GM18909 (cell line): ENCODE measurements at regions not wholly inside any gene's neighbourhood (a gene's known extent, or its start where the extent isn't known, plus 50 kb on each side); places are given as distances from the start of the nearest gene placed in this dataset.

Experiments
- ATAC-seq: cut with Tn5 transposase; IDR thresholded peaks from one replicate; pipeline ENCODE4 v1.9.1; 2021; ENCODE audit warnings: mild to moderate bottlenecking; ENCODE audit not compliant: unreplicated experiment, poor library complexity

DNA sequence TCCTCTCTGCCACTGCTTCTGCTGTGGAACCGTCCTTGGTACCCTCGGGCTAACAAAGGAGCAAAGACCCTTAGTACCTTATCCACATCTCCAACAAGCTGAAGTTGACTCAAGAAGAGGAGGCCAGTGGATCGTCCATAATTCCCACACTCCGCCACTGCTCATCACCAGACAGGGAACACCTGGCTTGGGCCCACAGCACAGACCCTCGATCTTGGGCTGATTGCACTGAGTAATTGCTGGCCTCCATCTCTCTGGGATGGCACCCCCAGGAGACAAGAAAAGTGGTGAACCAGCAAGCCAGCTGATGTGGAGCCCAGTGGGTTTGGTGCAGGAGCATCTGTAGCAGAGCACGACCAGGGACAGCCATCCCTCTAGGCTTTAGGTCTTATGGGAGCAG, 109.4 kb upstream of the GRIK2 start:
- no peak for ATAC-seq

DNA sequence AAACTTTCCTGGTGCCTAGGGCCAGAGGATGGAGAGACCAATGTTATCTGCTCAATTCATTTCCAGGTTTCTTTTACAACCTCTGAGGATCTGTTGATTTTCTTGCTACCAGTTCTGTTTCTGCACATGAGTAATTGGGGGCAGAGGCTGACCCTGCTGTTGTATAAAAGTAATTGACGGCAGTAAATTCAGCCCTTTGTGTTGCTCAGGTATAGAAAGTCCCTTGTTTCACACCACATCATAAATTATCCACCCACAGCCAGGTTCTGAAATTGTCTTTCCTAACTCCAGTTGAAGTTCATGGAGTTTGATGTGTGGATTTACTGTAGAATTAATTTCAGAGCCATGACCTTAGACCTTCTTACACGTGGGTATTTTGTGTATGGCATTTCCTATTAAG, 107.4 kb upstream of the GRIK2 start:
- no peak for ATAC-seq

DNA sequence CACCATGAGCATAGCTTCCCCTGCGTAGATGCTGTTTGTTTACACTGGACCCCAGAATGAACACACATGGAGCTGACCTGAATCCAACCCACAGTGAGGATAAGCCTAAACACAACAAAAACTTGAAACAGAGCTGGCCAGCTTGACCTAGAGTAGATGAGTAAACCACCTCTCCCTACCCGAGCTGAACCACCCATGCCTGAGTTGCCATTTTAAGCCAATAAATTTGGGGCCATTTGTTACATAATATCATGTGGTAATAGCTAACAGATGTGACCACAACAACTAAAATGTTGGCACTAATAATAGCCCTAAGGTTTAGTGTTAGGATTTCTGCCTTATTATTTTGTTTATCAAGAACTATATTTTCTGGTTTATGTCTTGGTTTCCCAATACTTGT, 103.2 kb upstream of the GRIK2 start:
- no peak for ATAC-seq

DNA sequence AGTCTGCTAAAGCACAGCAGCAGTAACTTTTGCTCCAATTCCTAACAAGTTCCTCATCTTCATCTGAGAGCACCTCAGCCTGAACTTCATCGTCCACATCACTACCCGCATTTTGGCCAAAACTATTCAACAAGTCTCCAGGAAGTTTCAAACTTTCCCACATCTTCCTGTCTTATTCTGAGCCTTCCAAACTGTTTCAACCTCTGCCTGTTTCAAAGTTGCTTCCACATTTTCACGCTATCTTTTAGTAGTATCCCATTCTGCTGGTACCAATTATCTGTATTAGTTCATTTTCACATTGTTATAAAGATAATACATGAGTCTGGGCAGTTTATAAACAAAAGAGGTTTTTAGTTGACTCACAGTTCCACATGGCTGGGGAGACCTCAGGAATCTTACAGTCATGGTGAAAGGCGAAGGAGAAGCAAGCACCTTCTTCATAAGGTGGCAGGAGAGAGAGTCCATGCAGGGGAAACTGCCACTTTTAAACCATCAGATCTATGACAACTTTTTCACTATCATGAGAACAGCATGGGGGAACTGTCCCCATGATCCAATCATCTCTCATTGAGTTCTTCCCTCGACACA, 99.4 kb upstream of the GRIK2 start:
- no peak for ATAC-seq

DNA sequence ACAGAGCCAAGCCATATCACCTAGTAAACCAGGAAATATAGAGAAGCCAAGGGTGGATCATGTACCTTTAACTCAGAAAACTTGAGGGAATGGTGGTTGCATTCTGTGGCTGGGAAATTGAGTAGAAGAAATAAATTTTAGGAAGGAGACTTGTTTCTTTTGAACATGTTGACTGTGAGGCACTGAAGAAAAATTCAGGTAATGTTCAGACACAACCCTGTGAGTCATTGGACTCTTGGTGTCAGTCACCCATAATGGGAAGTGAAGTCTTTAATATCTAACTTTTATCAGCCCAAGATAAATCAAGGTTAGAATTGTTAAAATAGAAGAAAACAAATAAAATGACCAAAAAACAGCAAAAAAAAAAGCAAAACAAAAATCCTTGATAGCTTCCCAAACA, 98.8 kb upstream of the GRIK2 start:
- no peak for ATAC-seq

DNA sequence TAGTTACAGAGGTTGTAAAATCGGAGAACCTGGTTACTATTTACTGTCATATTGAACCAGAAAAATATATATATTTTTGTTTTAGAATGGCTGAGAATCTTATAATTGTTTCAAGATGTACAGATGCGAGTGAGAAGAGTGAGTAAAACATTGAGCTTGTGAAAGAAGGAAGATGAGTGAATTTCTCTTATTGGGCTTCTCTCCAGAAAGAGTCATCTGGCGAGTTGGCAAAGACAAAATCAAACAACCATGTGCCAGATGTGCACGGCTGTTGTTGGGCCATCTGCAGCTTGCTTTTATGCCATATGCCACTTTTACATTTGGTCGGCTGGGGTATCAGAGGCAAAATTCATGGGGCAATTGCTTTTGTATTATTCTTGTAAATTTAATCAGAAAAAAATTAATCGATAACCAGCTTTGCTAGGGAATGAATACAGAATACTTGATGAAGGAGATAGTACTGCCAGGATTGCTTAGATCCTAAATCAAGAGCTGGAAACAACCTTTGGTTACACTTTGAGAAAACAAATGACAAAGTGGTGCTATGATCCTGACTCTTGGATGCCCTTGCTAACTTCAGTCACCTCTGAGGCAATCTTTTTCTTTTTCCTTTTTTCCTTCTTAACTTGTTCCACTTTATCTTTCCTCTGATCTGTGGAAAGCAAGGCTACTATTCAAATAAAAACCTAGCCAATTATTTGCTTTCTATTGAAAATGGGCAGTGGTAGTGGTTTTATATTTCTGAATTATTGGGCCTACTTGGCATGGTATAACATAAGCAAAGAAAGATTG, 97.1 kb upstream of the GRIK2 start:
- no peak for ATAC-seq

DNA sequence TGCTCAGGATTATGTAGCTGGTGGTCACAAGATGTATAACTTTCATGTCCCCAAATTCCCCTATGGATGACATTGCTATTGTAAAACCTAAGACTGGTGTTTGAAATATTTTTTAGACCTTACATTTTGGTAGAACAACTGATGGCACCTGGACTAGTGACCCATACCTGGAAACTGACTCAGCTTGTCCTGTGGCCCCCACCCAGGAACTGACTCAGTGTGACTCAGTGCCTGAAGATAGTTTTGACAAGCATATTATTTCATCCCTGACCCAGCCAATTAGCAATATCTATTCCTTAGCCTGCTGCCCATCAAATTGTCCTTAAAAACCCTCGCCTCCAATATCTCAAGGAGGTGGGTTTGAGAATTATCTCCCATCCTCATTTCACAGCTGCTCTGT, 90.9 kb upstream of the GRIK2 start:
- ATAC-seq = no peak

DNA sequence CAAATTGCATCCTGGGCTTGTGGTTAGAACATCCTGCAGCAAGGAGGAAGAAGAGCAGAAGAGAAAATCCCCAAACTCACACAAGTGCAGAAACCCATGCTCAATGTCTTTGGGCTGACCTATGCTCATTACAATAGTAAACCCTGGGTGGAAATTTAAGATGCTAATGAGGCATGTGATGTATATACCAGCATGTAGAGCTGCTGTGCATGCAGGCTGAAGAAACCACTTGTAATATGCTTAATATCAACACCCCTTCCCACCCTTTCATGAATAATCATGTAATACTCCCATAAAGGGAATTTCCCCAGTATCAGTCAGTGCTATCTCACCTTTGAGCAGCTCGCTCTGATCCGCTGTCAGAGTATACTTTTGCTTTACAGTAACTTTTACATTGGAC, 90.0 kb upstream of the GRIK2 start:
- ATAC-seq = no peak

DNA sequence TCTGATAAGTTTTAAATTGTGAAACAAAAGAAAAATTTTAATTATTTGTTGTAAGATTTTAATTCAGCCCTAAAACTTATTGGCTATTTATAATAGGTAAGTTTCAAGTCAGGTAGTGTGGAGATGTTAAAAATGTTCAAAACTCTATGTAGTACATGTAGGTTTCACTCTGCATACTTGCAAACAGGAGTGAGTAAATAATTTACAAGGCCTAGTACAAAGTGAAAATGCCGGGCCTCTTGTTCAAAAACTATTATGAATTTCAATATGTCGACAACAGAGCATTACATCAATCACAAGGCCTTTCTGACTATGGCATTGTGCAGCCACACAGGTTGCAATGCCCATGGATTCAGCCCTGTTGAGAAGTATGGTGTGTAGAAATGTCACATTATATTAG, 80.9 kb upstream of the GRIK2 start:
- no peak for ATAC-seq

DNA sequence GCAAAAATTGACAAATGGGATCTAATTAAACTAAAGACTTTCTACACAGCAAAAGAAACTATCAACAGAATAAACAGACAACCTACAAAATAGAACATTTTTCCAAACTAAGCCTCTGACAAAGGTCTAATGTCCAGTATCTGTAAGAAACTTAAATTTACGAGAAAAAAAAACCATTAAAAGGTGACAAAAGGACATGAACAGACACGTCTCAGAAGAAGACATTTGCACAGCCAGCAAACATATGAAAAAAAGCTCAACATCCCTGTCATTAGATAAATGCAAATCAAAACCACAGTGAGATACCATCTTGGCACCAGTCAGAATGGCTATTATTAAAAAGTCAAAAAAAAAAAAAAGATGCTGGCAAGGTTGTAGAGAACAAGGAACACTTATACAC, 70.6 kb upstream of the GRIK2 start:
- ATAC-seq = no peak

DNA sequence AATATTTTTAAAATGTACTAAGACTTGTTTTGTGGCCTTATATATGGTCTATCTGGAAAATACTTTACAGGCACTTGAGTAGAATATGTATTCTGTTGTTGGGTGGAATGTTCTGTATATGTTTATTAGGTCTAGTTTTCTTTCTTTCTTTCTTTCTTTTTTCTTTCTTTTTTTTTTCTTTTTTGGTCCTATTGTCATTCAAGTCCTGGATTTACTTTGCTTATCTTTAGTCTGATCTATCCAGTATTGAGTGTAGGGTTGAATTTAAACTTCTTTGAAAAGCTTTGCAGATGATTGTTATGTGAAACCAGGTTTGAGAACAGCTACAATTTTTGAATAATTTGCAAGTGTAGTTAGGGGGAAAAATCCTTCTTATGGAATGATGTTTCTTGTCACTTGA, 67.1 kb upstream of the GRIK2 start:
- no peak for ATAC-seq

DNA sequence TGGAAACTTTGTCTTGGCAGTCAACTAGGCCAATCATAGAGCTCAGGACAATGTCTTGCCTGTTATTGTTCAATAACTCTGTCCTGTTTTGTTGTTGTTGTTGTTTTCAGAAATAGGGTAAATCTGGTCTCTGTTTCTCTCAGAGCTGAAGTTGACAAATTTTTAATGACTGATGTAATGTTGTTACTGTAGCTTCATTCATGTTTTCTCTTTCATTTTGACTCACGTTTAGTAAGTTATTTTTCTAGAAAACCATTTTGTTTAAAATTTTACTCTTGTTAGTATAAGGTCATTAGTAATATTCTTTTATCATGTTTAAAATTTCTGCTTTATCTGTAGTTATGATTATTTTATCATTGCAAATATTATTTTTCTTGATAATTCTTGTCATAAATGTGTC, 51.6 kb upstream of the GRIK2 start:
- ATAC-seq = no peak
